ENCODE measurements at regions not wholly inside any gene's neighbourhood (a gene's known extent, or its start where the extent isn't known, plus 50 kb on each side); places are given as distances from the start of the nearest gene placed in this dataset.

GRCh38 chr2:139526781-139527180 is 746.6 kb upstream of the NXPH2 start:
- 40 to 64% (median 50%) methylated on average over 1 of the region's 1 CpG for WGBS, 3 donors
- intact Hi-C loops (cut with DNase I), result no loop called here
- H3K36me3 ChIP-seq, result no peaks in the 10 kb centered on the region
- DNase-seq, result no peak
- H3K27ac ChIP-seq, result no peak overlapping the region
- no peaks in the 10 kb centered on the region for H3K27me3 ChIP-seq
- no peaks in the 10 kb centered on the region for H3K4me1 ChIP-seq (ENCODE audit: insufficient read depth)
- H3K9me3 ChIP-seq, result no peaks in the 10 kb centered on the region
- no peak overlapping the region for H3K4me3 ChIP-seq
- TF ChIP-seq POLR2A (IDR thresholded peaks at IDR 0.05), result no peak
- TF ChIP-seq EP300 (IDR thresholded peaks at IDR 0.05), result no peak
- TF ChIP-seq CTCF (IDR thresholded peaks at IDR 0.05), result no peak

DNA sequence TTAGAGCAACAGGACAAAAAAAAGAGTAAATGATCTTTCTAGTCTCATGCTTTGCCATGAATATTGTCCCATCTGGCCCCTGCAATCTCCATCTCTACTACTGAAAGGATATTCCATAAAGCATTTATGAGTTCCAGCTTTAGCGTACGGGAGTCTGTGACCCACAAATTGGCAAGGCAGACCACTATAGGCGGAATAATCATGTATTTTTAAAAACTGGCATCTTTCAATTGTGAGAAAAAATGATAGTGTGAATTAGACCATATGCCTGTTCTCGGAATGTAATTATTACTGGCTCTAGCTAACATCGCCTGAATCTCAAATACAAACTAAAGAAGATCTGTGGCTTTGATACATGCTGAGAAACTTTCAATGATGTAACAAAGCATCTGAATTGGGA is 738.1 kb upstream of the NXPH2 start:
- intact Hi-C loops (cut with DNase I), result no loop called here
- H3K4me3 ChIP-seq, result no peak overlapping the region
- no peak overlapping the region for H3K27ac ChIP-seq
- DNase-seq, result no peak
- no peaks in the 10 kb centered on the region for H3K27me3 ChIP-seq
- H3K4me1 ChIP-seq (ENCODE audit: insufficient read depth), result no peaks in the 10 kb centered on the region
- H3K36me3 ChIP-seq, result no peaks in the 10 kb centered on the region
- H3K9me3 ChIP-seq, result no peaks in the 10 kb centered on the region
- no peak for TF ChIP-seq CTCF (IDR thresholded peaks at IDR 0.05)
- no peak for TF ChIP-seq EP300 (IDR thresholded peaks at IDR 0.05)
- no peak for TF ChIP-seq POLR2A (IDR thresholded peaks at IDR 0.05)
- 88 to 92% (median 90%) methylated on average over 5 of the region's 5 CpGs for WGBS, 3 donors

GRCh38 chr2:139514951-139515350 is 734.8 kb upstream of the NXPH2 start:
- no peaks in the 10 kb centered on the region for H3K27me3 ChIP-seq
- intact Hi-C loops (cut with DNase I), result no loop called here
- H3K9me3 ChIP-seq, result no peaks in the 10 kb centered on the region
- TF ChIP-seq CTCF (IDR thresholded peaks at IDR 0.05), result no peak
- TF ChIP-seq POLR2A (IDR thresholded peaks at IDR 0.05), result no peak
- no peak for TF ChIP-seq EP300 (IDR thresholded peaks at IDR 0.05)
- H3K4me1 ChIP-seq (ENCODE audit: insufficient read depth), result no peaks in the 10 kb centered on the region
- H3K4me3 ChIP-seq, result no peak overlapping the region
- 9 to 17% (median 14%) methylated on average over 5 of the region's 5 CpGs for WGBS, 3 donors
- no peak for DNase-seq
- no peaks in the 10 kb centered on the region for H3K36me3 ChIP-seq
- no peak overlapping the region for H3K27ac ChIP-seq

- DNase-seq, result no peak
- no peak overlapping the region for H3K4me3 ChIP-seq
- no peaks in the 10 kb centered on the region for H3K36me3 ChIP-seq
- H3K9me3 ChIP-seq, result no peaks in the 10 kb centered on the region
- no peak overlapping the region for H3K27ac ChIP-seq
- WGBS, 3 donors, result 77 to 86% (median 78%) methylated on average over 3 of the region's 3 CpGs
- H3K4me1 ChIP-seq (ENCODE audit: insufficient read depth), result no peaks in the 10 kb centered on the region
- intact Hi-C loops (cut with DNase I), result no loop called here
- no peaks in the 10 kb centered on the region for H3K27me3 ChIP-seq
- TF ChIP-seq POLR2A (IDR thresholded peaks at IDR 0.05) (no peak), CTCF (IDR thresholded peaks at IDR 0.05) (no peak), EP300 (IDR thresholded peaks at IDR 0.05) (no peak)
These were observed 715.7 kb upstream of the NXPH2 start for GRCh38 chr2:139495851-139496250.
